ENCODE measurements at regions not wholly inside any gene's neighbourhood (a gene's known extent, or its start where the extent isn't known, plus 50 kb on each side); places are given as distances from the start of the nearest gene placed in this dataset.

DNA sequence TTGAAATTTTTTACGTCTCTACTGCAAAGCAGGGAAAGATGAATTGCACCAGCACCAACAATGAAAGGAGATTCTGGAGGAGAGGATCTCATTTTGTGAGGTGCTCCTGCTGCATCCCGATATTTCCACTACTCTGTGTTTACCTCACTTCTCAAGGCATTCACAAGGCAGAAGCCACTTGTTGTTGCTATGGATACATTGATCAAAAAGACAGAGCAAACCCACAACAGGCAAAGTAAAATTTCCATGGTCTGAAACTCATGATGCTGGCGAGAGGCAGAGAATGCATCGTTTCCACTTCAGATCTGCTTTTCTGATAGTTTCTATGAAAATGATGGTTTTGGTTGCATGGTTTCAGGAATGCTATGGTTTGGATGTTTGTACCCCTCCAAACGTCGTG lies 323.3 kb downstream of the ASMT start:
- TF ChIP-seq, protein P1, sequence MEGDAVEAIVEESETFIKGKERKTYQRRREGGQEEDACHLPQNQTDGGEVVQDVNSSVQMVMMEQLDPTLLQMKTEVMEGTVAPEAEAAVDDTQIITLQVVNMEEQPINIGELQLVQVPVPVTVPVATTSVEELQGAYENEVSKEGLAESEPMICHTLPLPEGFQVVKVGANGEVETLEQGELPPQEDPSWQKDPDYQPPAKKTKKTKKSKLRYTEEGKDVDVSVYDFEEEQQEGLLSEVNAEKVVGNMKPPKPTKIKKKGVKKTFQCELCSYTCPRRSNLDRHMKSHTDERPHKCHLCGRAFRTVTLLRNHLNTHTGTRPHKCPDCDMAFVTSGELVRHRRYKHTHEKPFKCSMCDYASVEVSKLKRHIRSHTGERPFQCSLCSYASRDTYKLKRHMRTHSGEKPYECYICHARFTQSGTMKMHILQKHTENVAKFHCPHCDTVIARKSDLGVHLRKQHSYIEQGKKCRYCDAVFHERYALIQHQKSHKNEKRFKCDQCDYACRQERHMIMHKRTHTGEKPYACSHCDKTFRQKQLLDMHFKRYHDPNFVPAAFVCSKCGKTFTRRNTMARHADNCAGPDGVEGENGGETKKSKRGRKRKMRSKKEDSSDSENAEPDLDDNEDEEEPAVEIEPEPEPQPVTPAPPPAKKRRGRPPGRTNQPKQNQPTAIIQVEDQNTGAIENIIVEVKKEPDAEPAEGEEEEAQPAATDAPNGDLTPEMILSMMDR (IDR thresholded peaks at IDR 0.05; ENCODE audit: insufficient read depth in 1 of 2, low read depth in 1 of 2, low read length in 1 of 2, severe bottlenecking in 1 of 2, unreplicated experiment in 1 of 2) = no peak
- Mint-ChIP-seq H3K36me3 (ENCODE audit: insufficient read depth, unreplicated experiment) (no peaks in the 10 kb centered on the region), H3K4me3 (ENCODE audit: unreplicated experiment) (no peak overlapping the region), H3K27ac (ENCODE audit: unreplicated experiment) (no peak overlapping the region), H3K27me3 (ENCODE audit: insufficient read depth, unreplicated experiment) (no peaks in the 10 kb centered on the region), H3K4me1 (ENCODE audit: low read depth, unreplicated experiment) (no peaks in the 10 kb centered on the region), H3K9me3 (ENCODE audit: unreplicated experiment) (no peaks in the 10 kb centered on the region)
- CTCF ChIA-PET = no interaction called here
- no peak for DNase-seq
- Histone ChIP-seq H3K4me1 (no peaks in the 10 kb centered on the region), H3K9me3 (no peaks in the 10 kb centered on the region), H3K4me3 (ENCODE audit: low read depth, low read length) (no peak overlapping the region), H3K27me3 (replicated peaks; ENCODE audit: control insufficient read depth, insufficient read depth, low read length) (no peaks in the 10 kb centered on the region), H3K36me3 (ENCODE audit: control insufficient read depth, insufficient read depth, low read length) (no peaks in the 10 kb centered on the region)
- BruUV-seq (replicated peaks) = no TSS peak
- POLR2A ChIA-PET = no interaction called here
- intact Hi-C loops (cut with micrococcal nuclease; ENCODE audit: unreplicated experiment) = no loop called here

DNA sequence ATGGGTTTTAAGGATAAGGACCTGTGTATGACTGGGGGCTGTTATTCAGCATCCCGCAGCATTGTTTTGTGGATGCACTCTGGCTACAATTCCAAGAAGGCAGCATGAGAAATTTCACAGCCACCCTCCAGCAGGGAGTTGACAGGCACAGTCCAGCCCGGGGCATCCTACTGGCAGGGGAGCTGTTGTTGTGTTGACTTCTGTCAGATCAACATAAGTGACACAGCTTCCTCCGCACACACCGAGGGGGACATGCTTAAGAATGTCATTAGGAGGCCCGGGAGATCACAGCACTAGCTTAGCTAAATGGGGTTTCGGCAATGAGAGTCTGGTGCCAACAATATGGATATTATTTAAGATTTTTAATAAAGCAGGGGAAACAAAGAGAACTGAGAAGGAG lies 326.5 kb downstream of the ASMT start:
- Mint-ChIP-seq H3K4me3 (ENCODE audit: unreplicated experiment) (no peak overlapping the region), H3K9me3 (ENCODE audit: unreplicated experiment) (no peaks in the 10 kb centered on the region), H3K36me3 (ENCODE audit: insufficient read depth, unreplicated experiment) (no peaks in the 10 kb centered on the region), H3K27me3 (ENCODE audit: insufficient read depth, unreplicated experiment) (no peaks in the 10 kb centered on the region), H3K27ac (ENCODE audit: unreplicated experiment) (no peak overlapping the region), H3K4me1 (ENCODE audit: low read depth, unreplicated experiment) (no peaks in the 10 kb centered on the region)
- Histone ChIP-seq H3K36me3 (ENCODE audit: control insufficient read depth, insufficient read depth, low read length) (no peaks in the 10 kb centered on the region), H3K4me3 (ENCODE audit: low read depth, low read length) (no peak overlapping the region), H3K9me3 (no peaks in the 10 kb centered on the region), H3K4me1 (no peaks in the 10 kb centered on the region), H3K27me3 (replicated peaks; ENCODE audit: control insufficient read depth, insufficient read depth, low read length) (no peaks in the 10 kb centered on the region)
- BruUV-seq (replicated peaks) = no TSS peak
- DNase-seq = no peak
- TF ChIP-seq, protein P1 (IDR thresholded peaks at IDR 0.05; ENCODE audit: insufficient read depth in 1 of 2, low read depth in 1 of 2, low read length in 1 of 2, severe bottlenecking in 1 of 2, unreplicated experiment in 1 of 2) = no peak
- POLR2A ChIA-PET = no interaction called here
- CTCF ChIA-PET = no interaction called here
- intact Hi-C loops (cut with micrococcal nuclease; ENCODE audit: unreplicated experiment) = no loop called here

DNA sequence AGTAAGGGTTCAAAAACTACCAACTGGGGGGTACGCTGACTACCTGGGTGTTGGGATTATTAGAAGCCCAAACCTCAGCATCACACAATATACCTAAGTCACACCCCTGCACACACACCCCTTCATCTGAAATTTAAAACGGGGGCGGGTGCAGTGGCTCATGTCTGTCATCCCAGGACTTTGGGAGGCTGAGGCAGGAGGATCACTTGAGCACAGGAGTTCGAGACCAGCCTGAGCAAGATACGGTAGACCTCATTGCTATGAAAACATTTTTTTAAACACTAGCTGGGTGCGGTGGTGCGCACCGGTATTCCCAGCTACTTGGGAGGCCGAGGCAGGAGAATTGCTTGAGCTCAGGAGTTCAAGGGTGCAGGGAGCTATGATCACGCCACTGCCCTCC lies 331.0 kb downstream of the ASMT start:
- TF ChIP-seq, protein P1 (IDR thresholded peaks at IDR 0.05; ENCODE audit: insufficient read depth in 1 of 2, low read depth in 1 of 2, low read length in 1 of 2, severe bottlenecking in 1 of 2, unreplicated experiment in 1 of 2) = no peak
- Mint-ChIP-seq H3K27me3 (ENCODE audit: insufficient read depth, unreplicated experiment) (no peaks in the 10 kb centered on the region), H3K9me3 (ENCODE audit: unreplicated experiment) (no peaks in the 10 kb centered on the region), H3K4me3 (ENCODE audit: unreplicated experiment) (no peak overlapping the region), H3K36me3 (ENCODE audit: insufficient read depth, unreplicated experiment) (no peaks in the 10 kb centered on the region), H3K4me1 (ENCODE audit: low read depth, unreplicated experiment) (no peaks in the 10 kb centered on the region), H3K27ac (ENCODE audit: unreplicated experiment) (no peak overlapping the region)
- ChIA-PET CTCF (no interaction called here), POLR2A (no interaction called here)
- intact Hi-C loops (cut with micrococcal nuclease; ENCODE audit: unreplicated experiment) = no loop called here
- no peak for DNase-seq
- Histone ChIP-seq H3K36me3 (ENCODE audit: control insufficient read depth, insufficient read depth, low read length) (no peaks in the 10 kb centered on the region), H3K4me3 (ENCODE audit: low read depth, low read length) (no peak overlapping the region), H3K27me3 (replicated peaks; ENCODE audit: control insufficient read depth, insufficient read depth, low read length) (no peaks in the 10 kb centered on the region), H3K9me3 (no peaks in the 10 kb centered on the region), H3K4me1 (no peaks in the 10 kb centered on the region)
- no TSS peak for BruUV-seq (replicated peaks)

Data from Caco-2 (cell line).